ENCODE measurements at regions not wholly inside any gene's neighbourhood (a gene's known extent, or its start where the extent isn't known, plus 50 kb on each side); places are given as distances from the start of the nearest gene placed in this dataset.

DNA sequence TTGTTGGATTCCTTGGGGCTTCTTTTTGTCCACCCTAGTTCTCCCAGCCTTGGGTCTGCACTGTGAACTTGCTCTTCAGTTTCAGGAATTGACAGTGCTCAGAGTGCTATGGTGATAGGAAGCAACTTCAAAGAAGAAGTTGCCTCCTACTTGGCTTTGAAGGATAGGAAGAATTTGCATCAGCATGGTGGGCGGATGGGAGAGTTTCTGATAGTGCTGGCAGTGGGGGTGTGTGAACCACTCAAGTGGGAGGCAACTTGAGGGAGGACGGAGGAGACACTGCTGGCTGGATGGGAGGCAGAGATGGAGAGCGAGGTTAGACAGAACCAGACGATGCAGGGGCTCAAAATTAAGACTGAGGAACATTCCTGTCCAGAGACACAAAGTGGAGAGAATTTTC lies 164.4 kb upstream of the SKOR2 start:
- no peak for TF ChIP-seq POLR2A (IDR thresholded peaks at IDR 0.05)
- TF ChIP-seq, protein P1, sequence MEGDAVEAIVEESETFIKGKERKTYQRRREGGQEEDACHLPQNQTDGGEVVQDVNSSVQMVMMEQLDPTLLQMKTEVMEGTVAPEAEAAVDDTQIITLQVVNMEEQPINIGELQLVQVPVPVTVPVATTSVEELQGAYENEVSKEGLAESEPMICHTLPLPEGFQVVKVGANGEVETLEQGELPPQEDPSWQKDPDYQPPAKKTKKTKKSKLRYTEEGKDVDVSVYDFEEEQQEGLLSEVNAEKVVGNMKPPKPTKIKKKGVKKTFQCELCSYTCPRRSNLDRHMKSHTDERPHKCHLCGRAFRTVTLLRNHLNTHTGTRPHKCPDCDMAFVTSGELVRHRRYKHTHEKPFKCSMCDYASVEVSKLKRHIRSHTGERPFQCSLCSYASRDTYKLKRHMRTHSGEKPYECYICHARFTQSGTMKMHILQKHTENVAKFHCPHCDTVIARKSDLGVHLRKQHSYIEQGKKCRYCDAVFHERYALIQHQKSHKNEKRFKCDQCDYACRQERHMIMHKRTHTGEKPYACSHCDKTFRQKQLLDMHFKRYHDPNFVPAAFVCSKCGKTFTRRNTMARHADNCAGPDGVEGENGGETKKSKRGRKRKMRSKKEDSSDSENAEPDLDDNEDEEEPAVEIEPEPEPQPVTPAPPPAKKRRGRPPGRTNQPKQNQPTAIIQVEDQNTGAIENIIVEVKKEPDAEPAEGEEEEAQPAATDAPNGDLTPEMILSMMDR (IDR thresholded peaks at IDR 0.05), result no peak
- TF ChIP-seq EP300 (IDR thresholded peaks at IDR 0.05), result no peak
- 47 to 53% methylated on average over 4 of the region's 4 CpGs for WGBS, 2 donors
- no peaks in the 10 kb centered on the region for H3K27me3 ChIP-seq
- no peaks in the 10 kb centered on the region for H3K36me3 ChIP-seq
- H3K4me1 ChIP-seq, result no peaks in the 10 kb centered on the region
- H3K4me3 ChIP-seq, result no peak overlapping the region
- H3K9me3 ChIP-seq, result no peaks in the 10 kb centered on the region
- DNase-seq (ENCODE audit: low spot score in 2 of 2), result no peak
- H3K27ac ChIP-seq, result no peak overlapping the region

- Histone ChIP-seq H3K4me1 (no peaks in the 10 kb centered on the region), H3K36me3 (no peaks in the 10 kb centered on the region), H3K4me3 (no peak overlapping the region), H3K27ac (no peak overlapping the region), H3K9me3 (no peaks in the 10 kb centered on the region), H3K27me3 (no peaks in the 10 kb centered on the region)
- TF ChIP-seq, protein P1 (IDR thresholded peaks at IDR 0.05), result no peak
- no peak for TF ChIP-seq EP300 (IDR thresholded peaks at IDR 0.05)
- TF ChIP-seq POLR2A (IDR thresholded peaks at IDR 0.05), result no peak
- DNase-seq (ENCODE audit: low spot score in 2 of 2), result no peak
- WGBS, 2 donors, result 29 to 33% methylated on average over 2 of the region's 2 CpGs
Observed at GRCh38 chr18:47413327-47413726, 161.9 kb upstream of the SKOR2 start.

DNA sequence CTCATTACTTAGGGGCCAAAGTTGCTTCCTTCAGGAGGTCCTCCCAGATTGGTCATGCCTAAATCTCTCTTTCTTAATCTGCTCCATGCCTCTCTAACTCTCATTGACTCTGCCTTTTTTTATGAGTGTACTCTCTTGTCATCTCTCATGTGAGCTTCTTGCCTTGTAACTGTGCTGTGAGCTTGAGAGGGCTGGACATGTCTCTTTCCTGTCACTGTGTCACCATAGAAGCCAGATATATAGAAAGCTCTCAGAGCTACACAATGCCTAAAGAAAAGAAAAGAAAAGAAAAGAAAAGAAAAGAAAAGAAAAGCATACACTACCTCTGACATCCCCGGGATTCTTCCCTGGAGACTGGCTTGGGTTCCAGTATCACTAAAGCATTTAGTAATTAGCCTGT lies 161.5 kb upstream of the SKOR2 start:
- Histone ChIP-seq H3K27ac (no peak overlapping the region), H3K9me3 (no peaks in the 10 kb centered on the region), H3K36me3 (no peaks in the 10 kb centered on the region), H3K27me3 (no peaks in the 10 kb centered on the region), H3K4me1 (no peaks in the 10 kb centered on the region), H3K4me3 (no peak overlapping the region)
- no peak for DNase-seq (ENCODE audit: low spot score in 2 of 2)
- WGBS, 2 donors, result 47 to 48% methylated on average over 1 of the region's 1 CpG
- TF ChIP-seq EP300 (IDR thresholded peaks at IDR 0.05), result no peak
- TF ChIP-seq, protein P1 (IDR thresholded peaks at IDR 0.05), result no peak
- TF ChIP-seq POLR2A (IDR thresholded peaks at IDR 0.05), result no peak

DNA sequence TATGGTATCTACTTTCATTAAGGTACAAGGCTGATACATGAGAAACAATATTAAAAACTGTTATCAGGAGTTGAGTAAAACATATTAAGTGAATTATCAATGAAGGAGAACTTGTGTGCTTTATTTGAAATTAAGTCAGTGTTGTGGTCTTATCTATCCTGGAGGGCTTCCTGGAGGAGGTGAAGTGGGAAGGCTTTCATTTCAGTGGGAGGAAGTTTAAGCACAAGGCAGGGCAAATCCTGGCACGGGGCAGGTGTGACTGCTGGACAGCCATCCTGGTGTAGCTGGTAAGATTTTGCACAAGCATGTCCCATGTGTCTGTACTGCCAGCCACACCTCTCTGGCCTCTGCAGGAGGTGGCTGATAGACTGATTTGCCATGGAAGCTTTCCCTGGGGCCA lies 159.7 kb upstream of the SKOR2 start:
- Histone ChIP-seq H3K27ac (no peak overlapping the region), H3K9me3 (no peaks in the 10 kb centered on the region), H3K36me3 (no peaks in the 10 kb centered on the region), H3K4me3 (no peak overlapping the region), H3K4me1 (no peaks in the 10 kb centered on the region), H3K27me3 (no peaks in the 10 kb centered on the region)
- no peak for DNase-seq (ENCODE audit: low spot score in 2 of 2)
- WGBS, 2 donors, result 72 to 73% methylated on average over 1 of the region's 1 CpG
- TF ChIP-seq EP300 (IDR thresholded peaks at IDR 0.05), result no peak

GRCh38 chr18:47410139-47410538 lies 158.7 kb upstream of the SKOR2 start:
- no peak for DNase-seq (ENCODE audit: low spot score in 2 of 2)
- TF ChIP-seq EP300 (IDR thresholded peaks at IDR 0.05), result no peak
- TF ChIP-seq POLR2A (IDR thresholded peaks at IDR 0.05), result no peak
- TF ChIP-seq, protein P1 (IDR thresholded peaks at IDR 0.05), result no peak

DNA sequence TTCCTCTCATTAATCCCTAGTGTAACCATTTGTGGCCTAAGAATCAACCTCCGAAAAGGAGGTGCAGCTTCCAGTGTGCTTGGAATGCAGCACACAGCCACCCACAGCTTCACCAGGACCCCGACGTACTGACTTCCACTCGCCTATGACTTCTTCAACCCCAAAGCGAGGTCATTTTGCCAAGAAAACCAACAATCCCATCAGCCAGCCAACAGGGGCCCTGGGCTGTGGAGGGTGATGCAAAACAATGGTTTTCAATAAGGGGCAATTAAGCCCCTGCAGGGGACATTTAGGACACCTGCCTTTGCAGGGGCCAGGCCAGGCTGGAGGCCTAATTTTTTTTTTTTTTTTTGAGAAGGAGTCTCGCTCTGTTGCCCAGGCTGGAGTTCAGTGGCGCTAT lies 158.1 kb upstream of the SKOR2 start:
- Histone ChIP-seq H3K27me3 (no peaks in the 10 kb centered on the region), H3K4me3 (no peak overlapping the region)
- WGBS, 2 donors, result 72 to 77% methylated on average over 7 of the region's 7 CpGs

More at GRCh38 chr18:47410139-47410538, 158.7 kb upstream of the SKOR2 start:
- H3K36me3 ChIP-seq, result no peaks in the 10 kb centered on the region
- WGBS, 2 donors, result 77 to 82% methylated on average over 6 of the region's 6 CpGs
- no peaks in the 10 kb centered on the region for H3K27me3 ChIP-seq
- H3K27ac ChIP-seq, result no peak overlapping the region
- H3K4me3 ChIP-seq, result no peak overlapping the region
- H3K4me1 ChIP-seq, result no peaks in the 10 kb centered on the region
- no peaks in the 10 kb centered on the region for H3K9me3 ChIP-seq

More for the DNA sequence above, 158.1 kb upstream of the SKOR2 start:
- no peak for DNase-seq (ENCODE audit: low spot score in 2 of 2)
- Histone ChIP-seq H3K27ac (no peak overlapping the region), H3K36me3 (no peaks in the 10 kb centered on the region), H3K9me3 (no peaks in the 10 kb centered on the region), H3K4me1 (no peaks in the 10 kb centered on the region)
- no peak for TF ChIP-seq POLR2A (IDR thresholded peaks at IDR 0.05)
- TF ChIP-seq, protein P1 (IDR thresholded peaks at IDR 0.05), result no peak

Data from tibial nerve (tissue), 4 donors.